ENCODE measurements at regions not wholly inside any gene's neighbourhood (a gene's known extent, or its start where the extent isn't known, plus 50 kb on each side); places are given as distances from the start of the nearest gene placed in this dataset.

DNA sequence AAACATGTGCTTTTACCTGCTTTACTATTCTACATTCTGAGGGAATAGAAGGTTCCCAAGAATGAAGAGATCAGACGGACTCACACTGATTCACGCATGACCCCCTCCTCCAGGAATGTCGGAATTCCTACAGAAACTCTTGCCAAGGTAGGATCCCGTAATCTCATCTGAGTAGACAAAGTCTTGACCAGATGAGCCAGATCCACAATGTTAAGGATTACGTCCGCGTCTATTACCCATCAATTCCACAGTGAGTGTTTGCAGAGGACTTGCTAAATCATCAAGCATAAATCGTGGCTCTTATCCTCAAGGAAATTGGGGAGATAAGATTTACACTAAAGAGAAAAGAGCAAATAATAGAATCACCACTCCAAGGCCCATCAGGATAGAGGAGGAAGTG lies 245.9 kb upstream of the FOXQ1 start:
- in situ Hi-C loops (cut with HindIII; ENCODE audit: low pct_ligation_motif_present, low sequenced_read_pairs), result no loop called here
- TF ChIP-seq CTCF (IDR thresholded peaks at IDR 0.05; ENCODE audit: low read depth, low read length, missing control alignments), result no peak
- Histone ChIP-seq H3K27ac (no peak overlapping the region), H3K36me3 (replicated peaks) (no peaks in the 10 kb centered on the region), H3K27me3 (replicated peaks) (no peaks in the 10 kb centered on the region), H3K4me3 (ENCODE audit: low read depth, low read length) (no peak overlapping the region)
- DNase-seq, result no peak

DNA sequence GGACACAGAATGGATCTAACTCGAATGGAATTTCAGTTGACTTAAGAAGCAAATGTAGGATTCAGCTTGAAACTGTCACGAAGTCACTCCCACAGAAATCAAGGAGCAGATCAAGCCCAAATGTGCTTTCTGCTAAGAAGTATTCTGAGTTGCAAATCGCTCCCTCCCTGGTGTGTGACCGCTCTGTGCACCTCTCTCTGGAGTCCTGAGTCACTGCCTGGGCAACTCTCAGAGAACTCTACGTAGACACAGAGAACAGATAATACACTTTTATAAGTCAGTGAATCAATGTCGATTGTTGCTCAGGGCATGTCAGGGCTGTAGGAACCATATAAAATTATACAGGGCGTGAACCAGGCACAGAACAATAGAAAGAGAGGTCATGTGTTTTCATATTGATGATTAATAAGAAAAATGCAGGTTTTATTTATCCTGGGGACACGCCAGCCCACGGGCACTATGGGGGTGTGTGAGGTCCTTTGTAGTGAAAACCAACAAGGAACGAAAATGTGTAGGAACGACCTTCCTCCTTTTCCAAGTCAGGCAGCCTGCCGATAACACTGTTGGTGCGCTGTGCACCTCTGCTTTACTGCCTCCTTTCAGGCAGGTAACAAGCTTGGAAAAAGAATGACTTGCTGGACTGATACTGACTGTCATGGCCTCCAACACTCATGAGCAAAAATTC lies 248.1 kb upstream of the FOXQ1 start:
- no peak overlapping the region for H3K4me3 ChIP-seq (ENCODE audit: low read depth, low read length)
- H3K27ac ChIP-seq, result no peak overlapping the region
- no peaks in the 10 kb centered on the region for H3K36me3 ChIP-seq (replicated peaks)
- H3K27me3 ChIP-seq (replicated peaks), result no peaks in the 10 kb centered on the region
- in situ Hi-C loops (cut with HindIII; ENCODE audit: low pct_ligation_motif_present, low sequenced_read_pairs), result no loop called here
- no peak for TF ChIP-seq CTCF (IDR thresholded peaks at IDR 0.05; ENCODE audit: low read depth, low read length, missing control alignments)
- DNase-seq, result no peak

- DNase-seq, result no peak
- no peaks in the 10 kb centered on the region for H3K27me3 ChIP-seq (replicated peaks)
- in situ Hi-C loops (cut with HindIII; ENCODE audit: low pct_ligation_motif_present, low sequenced_read_pairs), result no loop called here
- no peak overlapping the region for H3K27ac ChIP-seq
- no peak overlapping the region for H3K4me3 ChIP-seq (ENCODE audit: low read depth, low read length)
- no peaks in the 10 kb centered on the region for H3K36me3 ChIP-seq (replicated peaks)
- TF ChIP-seq CTCF (IDR thresholded peaks at IDR 0.05; ENCODE audit: low read depth, low read length, missing control alignments), result no peak
Measured at GRCh38 chr6:1062786-1063545, 248.9 kb upstream of the FOXQ1 start.

DNA sequence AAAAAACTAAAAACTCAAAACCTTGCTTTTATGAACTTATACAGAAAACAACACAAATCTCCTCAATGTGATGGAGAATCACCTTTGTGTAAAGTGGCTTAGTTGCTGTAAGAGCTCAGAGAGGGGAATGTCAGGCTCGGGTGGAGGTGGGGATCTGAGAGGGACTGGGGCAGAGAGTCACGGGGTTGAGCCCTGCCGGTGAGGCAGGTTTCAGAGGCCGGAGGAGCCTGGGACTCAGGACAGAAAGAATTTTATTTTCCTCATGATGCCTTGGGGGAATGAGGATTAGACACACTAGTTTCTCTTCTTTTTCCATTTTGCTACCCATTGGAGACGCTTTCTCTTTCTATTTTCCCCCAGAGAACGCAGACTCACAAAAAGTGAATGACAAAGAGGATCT lies 252.3 kb upstream of the FOXQ1 start:
- in situ Hi-C loops (cut with HindIII; ENCODE audit: low pct_ligation_motif_present, low sequenced_read_pairs), result no loop called here
- Histone ChIP-seq H3K36me3 (replicated peaks) (no peaks in the 10 kb centered on the region), H3K27me3 (replicated peaks) (no peaks in the 10 kb centered on the region), H3K27ac (no peak overlapping the region), H3K4me3 (ENCODE audit: low read depth, low read length) (no peak overlapping the region)
- no peak for DNase-seq
- no peak for TF ChIP-seq CTCF (IDR thresholded peaks at IDR 0.05; ENCODE audit: low read depth, low read length, missing control alignments)

DNA sequence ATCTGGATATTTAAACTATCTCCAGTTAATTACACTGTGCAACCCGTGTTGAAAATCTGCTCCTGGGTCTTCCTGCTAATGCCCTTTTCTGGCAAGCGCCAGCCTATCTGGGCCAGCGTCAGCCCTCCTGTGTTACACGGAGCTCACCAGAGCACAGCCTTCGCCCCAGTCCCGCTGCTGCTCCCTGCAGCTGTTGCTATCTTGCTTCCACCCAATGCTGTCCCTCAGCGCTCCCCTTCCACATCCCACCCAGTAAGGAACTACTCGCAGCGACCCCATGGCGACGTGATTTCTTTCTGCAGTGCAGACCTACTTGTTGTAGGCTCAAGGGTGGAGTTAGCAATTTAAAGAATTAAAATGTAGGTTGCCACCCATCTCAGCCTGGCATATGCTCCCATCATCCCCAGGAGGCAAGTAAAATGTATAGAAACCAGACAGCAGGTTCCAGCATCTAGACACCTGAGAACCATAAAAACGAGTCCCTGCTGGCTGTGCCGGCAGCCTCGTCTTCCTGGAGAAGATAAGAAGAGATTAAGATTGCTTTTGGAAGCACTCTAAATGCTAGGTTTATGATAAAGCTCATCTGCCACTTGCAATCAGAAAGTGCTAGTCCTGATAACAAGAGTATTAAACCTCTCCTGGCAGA lies 254.3 kb upstream of the FOXQ1 start:
- in situ Hi-C loops (cut with HindIII; ENCODE audit: low pct_ligation_motif_present, low sequenced_read_pairs), result no loop called here
- Histone ChIP-seq H3K27ac (no peak overlapping the region), H3K36me3 (replicated peaks) (no peaks in the 10 kb centered on the region), H3K4me3 (ENCODE audit: low read depth, low read length) (no peak overlapping the region), H3K27me3 (replicated peaks) (no peaks in the 10 kb centered on the region)
- TF ChIP-seq CTCF (IDR thresholded peaks at IDR 0.05; ENCODE audit: low read depth, low read length, missing control alignments), result no peak
- DNase-seq, result no peak
